Fibroblast of lung (primary cell): ENCODE measurements at regions not wholly inside any gene's neighbourhood (a gene's known extent, or its start where the extent isn't known, plus 50 kb on each side); places are given as distances from the start of the nearest gene placed in this dataset.

Experiments
- DNase-seq, 2 donors: peaks; one replicate each; pipeline versions ENCODE4 v3.0.0 to v3.0.0-alpha.2; 2010; ENCODE audit warnings: low read depth in 2 of 2
- H2AFZ ChIP-seq: 2 replicates; pipeline ENCODE4 v1.5.1; 2012; ENCODE audit warnings: low read length, control low read depth, inconsistent platforms
- H3K27ac ChIP-seq: 2 replicates; pipeline ENCODE4 v1.5.1; 2011; ENCODE audit warnings: low read length, control low read depth; ENCODE audit not compliant: insufficient read depth
- H3K27me3 ChIP-seq: 2 replicates; pipeline ENCODE4 v1.5.1; 2011; ENCODE audit warnings: mild to moderate bottlenecking, low read length; ENCODE audit not compliant: control insufficient read depth, insufficient read depth
- H3K36me3 ChIP-seq: 2 replicates; pipeline ENCODE4 v1.5.1; 2011; ENCODE audit warnings: low read length; ENCODE audit not compliant: control insufficient read depth, insufficient read depth
- H3K4me1 ChIP-seq: 2 replicates; pipeline ENCODE4 v1.5.1; 2011; ENCODE audit warnings: low read length; ENCODE audit not compliant: control insufficient read depth, insufficient read depth; ENCODE audit errors: extremely low read depth
- H3K4me2 ChIP-seq: 2 replicates; pipeline ENCODE4 v1.5.1; 2011; ENCODE audit warnings: low read length, control low read depth; ENCODE audit not compliant: insufficient read depth; ENCODE audit errors: extremely low read depth
- H3K4me3 ChIP-seq, 4 experiments: fragments of 200-600 bp in 1 of 4; sonication (generic) in 1 of 4; replicated peaks in 1 of 4; 2 replicates each; pipeline ENCODE4 v1.5.1; 2011 to 2016; ENCODE audit warnings: low read length in 4 of 4, low read depth in 3 of 4, mild to moderate bottlenecking in 3 of 4, control low read depth in 2 of 4, inconsistent platforms in 1 of 4, mixed read lengths in 1 of 4; ENCODE audit not compliant: insufficient read depth in 1 of 4; ENCODE audit errors: control extremely low read depth in 1 of 4
- H3K79me2 ChIP-seq: 2 replicates; pipeline ENCODE4 v1.5.1; 2012; ENCODE audit warnings: mild to moderate bottlenecking, low read length, inconsistent platforms; ENCODE audit not compliant: control insufficient read depth, insufficient read depth
- H3K9ac ChIP-seq: 2 replicates; pipeline ENCODE4 v1.5.1; 2011; ENCODE audit warnings: mild to moderate bottlenecking, low read length, control low read depth; ENCODE audit not compliant: insufficient read depth
- H3K9me3 ChIP-seq: 2 replicates; pipeline ENCODE4 v1.5.1; 2012; ENCODE audit warnings: low read depth, low read length; ENCODE audit not compliant: control insufficient read depth, insufficient read depth
- H4K20me1 ChIP-seq: 2 replicates; pipeline ENCODE4 v1.5.1; 2011; ENCODE audit warnings: low read length; ENCODE audit not compliant: control insufficient read depth, insufficient read depth; ENCODE audit errors: extremely low read depth
- EZH2 ChIP-seq: IDR thresholded peaks from 2 replicates; pipeline ENCODE4 v1.5.1; 2012; ENCODE audit warnings: low read length, control low read depth, mild to moderate bottlenecking; ENCODE audit errors: missing control alignments
- TF ChIP-seq, protein P1 (sequence below), 2 donors: IDR thresholded peaks in 1 of 2; conservative IDR thresholded peaks in 1 of 2; 1 replicate in 1 of 2; 2 replicates in 1 of 2; pipeline ENCODE4 v1.5.1; 2011 to 2012; ENCODE audit warnings: low read length in 2 of 2, control low read depth in 1 of 2, inconsistent platforms in 1 of 2, low read depth in 1 of 2, mild to moderate bottlenecking in 1 of 2

DNA sequence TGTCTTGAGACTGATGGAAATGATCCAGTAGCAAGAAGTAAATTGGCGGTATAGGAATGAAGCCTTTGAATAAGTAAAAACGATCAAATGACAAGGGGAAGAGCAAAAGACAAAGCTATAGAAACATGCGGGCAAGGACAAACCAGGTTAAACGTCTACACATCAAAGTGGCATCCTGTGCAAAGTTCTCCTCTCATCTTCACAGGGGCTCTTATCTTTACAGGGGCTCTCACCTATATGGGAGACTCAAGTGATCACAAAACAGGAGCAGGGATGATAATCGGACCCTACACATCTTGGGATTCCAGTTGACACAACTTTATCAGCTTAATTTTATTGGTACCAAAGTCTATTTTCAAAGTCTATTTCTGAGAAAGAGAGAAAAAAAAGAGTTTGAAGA is 1778.9 kb upstream of the CELF4 start:
- Histone ChIP-seq H3K9ac (no peak overlapping the region), H3K27me3 (no peaks in the 10 kb centered on the region), H3K36me3 (no peaks in the 10 kb centered on the region), H4K20me1 (no peaks in the 10 kb centered on the region), H3K4me2 (no peak overlapping the region), H3K9me3 (no peaks in the 10 kb centered on the region), H3K4me1 (no peaks in the 10 kb centered on the region), H3K27ac (no peak overlapping the region), H3K79me2 (no peaks in the 10 kb centered on the region), H2AFZ (no peak overlapping the region), H3K4me3 (no peak overlapping the region)
- TF ChIP-seq, protein P1, sequence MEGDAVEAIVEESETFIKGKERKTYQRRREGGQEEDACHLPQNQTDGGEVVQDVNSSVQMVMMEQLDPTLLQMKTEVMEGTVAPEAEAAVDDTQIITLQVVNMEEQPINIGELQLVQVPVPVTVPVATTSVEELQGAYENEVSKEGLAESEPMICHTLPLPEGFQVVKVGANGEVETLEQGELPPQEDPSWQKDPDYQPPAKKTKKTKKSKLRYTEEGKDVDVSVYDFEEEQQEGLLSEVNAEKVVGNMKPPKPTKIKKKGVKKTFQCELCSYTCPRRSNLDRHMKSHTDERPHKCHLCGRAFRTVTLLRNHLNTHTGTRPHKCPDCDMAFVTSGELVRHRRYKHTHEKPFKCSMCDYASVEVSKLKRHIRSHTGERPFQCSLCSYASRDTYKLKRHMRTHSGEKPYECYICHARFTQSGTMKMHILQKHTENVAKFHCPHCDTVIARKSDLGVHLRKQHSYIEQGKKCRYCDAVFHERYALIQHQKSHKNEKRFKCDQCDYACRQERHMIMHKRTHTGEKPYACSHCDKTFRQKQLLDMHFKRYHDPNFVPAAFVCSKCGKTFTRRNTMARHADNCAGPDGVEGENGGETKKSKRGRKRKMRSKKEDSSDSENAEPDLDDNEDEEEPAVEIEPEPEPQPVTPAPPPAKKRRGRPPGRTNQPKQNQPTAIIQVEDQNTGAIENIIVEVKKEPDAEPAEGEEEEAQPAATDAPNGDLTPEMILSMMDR (conservative IDR thresholded peaks at IDR 0.05 in 1 of 2, IDR thresholded peaks at IDR 0.05 in 1 of 2; ENCODE audit: low read depth in 1 of 2, low read length in 2 of 2): no peak
- no peak for TF ChIP-seq EZH2
- DNase-seq: no peak

DNA sequence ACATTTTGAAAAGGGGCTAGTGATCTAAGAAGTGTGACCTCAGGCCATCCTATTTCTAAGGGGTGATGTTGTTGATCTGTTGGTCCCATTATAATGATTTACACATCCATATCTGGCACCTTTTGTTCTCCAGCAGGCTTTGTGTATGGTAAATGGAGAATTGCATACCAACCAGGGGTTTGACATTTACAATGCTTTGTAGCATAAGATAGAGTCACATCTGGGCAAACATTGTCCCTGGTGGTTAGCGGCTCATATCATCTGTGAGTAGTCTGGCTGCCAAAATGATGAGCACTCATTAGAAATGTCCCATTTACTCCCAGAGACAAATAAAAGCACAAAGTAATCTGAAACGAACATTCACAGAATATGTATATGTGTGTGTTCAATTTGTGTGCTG is 1775.5 kb upstream of the CELF4 start:
- Histone ChIP-seq H3K4me3 (no peak overlapping the region), H3K9ac (no peak overlapping the region), H2AFZ (no peak overlapping the region), H3K36me3 (no peaks in the 10 kb centered on the region), H4K20me1 (no peaks in the 10 kb centered on the region), H3K9me3 (no peaks in the 10 kb centered on the region), H3K4me1 (no peaks in the 10 kb centered on the region), H3K27me3 (no peaks in the 10 kb centered on the region), H3K79me2 (no peaks in the 10 kb centered on the region), H3K4me2 (no peak overlapping the region), H3K27ac (no peak overlapping the region)
- TF ChIP-seq, protein P1 (conservative IDR thresholded peaks at IDR 0.05 in 1 of 2, IDR thresholded peaks at IDR 0.05 in 1 of 2; ENCODE audit: low read depth in 1 of 2, low read length in 2 of 2): no peak
- no peak for TF ChIP-seq EZH2
- no peak for DNase-seq

DNA sequence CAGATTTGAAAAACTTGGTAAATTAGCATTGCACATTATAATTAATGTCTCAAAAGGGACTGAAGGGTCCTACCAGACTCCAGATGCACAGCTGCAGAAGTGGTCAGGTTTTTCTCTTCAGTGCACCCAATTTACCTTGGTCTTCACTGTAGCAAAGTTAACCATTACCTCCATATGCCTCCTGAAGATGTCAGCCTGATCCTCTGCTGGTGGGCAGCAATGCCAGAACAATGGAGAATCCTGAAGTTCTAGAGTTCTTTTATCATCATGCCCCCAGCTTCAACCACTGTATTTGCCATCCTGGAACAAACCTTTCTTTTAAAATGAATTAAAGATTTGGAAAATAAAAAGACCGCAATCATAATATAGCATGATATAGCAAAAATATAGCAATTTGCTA is 1774.8 kb upstream of the CELF4 start:
- H3K4me2 ChIP-seq: no peak overlapping the region
- H2AFZ ChIP-seq: no peak overlapping the region
- no peak for DNase-seq
- H4K20me1 ChIP-seq: no peaks in the 10 kb centered on the region
- no peaks in the 10 kb centered on the region for H3K36me3 ChIP-seq
- no peak overlapping the region for H3K27ac ChIP-seq
- H3K4me3 ChIP-seq: no peak overlapping the region
- H3K27me3 ChIP-seq: no peaks in the 10 kb centered on the region
- H3K9me3 ChIP-seq: no peaks in the 10 kb centered on the region
- no peak for TF ChIP-seq EZH2
- no peaks in the 10 kb centered on the region for H3K79me2 ChIP-seq
- no peaks in the 10 kb centered on the region for H3K4me1 ChIP-seq
- no peak overlapping the region for H3K9ac ChIP-seq
